ENCODE measurements at regions not wholly inside any gene's neighbourhood (a gene's known extent, or its start where the extent isn't known, plus 50 kb on each side); places are given as distances from the start of the nearest gene placed in this dataset.

DNA sequence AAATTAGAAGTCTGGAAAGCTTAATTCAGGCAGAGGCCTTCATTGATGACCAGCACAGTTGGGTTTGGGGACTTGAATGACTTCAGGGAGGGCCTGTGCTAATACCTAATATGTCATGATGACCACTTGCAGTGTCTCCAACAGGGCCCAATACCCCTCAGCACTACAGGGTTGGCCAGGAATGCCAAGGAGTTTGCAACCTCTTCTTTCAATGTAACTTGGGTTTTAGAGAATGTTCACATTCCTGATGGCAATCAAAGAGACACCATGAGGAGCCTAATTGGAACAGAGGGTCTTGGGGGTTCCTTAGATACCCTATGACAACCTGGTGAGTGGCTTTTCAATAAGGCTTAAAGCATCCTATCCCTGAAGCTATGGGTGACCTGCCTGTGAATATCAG is 52.4 kb upstream of the ST8SIA3 start:
- no peak overlapping the region for H3K4me2 ChIP-seq (replicated peaks; ENCODE audit: low read depth, low read length, poor library complexity, severe bottlenecking)
- Mint-ChIP-seq H3K9me3 (ENCODE audit: insufficient read depth) (no peaks in the 10 kb centered on the region), H3K27me3 (peaks cover 38% of the 10 kb centered on the region), H3K27ac (no peak overlapping the region), H3K4me1 (no peaks in the 10 kb centered on the region), H3K4me3 (no peak overlapping the region)
- H3K27me3 ChIP-seq (replicated peaks in 1 of 4; ENCODE audit: control extremely low read depth in 1 of 4, control insufficient read depth in 3 of 4, insufficient read depth in 4 of 4, low read length in 3 of 4), result peaks cover 0 to 3% (median 0%) of the 10 kb centered on the region in 4 experiments
- TF ChIP-seq EZH2 (IDR thresholded peaks at IDR 0.05; ENCODE audit: borderline replicate concordance, insufficient read depth, low read depth, low read length, poor library complexity, severe bottlenecking), result no peak
- TF ChIP-seq, protein P1, sequence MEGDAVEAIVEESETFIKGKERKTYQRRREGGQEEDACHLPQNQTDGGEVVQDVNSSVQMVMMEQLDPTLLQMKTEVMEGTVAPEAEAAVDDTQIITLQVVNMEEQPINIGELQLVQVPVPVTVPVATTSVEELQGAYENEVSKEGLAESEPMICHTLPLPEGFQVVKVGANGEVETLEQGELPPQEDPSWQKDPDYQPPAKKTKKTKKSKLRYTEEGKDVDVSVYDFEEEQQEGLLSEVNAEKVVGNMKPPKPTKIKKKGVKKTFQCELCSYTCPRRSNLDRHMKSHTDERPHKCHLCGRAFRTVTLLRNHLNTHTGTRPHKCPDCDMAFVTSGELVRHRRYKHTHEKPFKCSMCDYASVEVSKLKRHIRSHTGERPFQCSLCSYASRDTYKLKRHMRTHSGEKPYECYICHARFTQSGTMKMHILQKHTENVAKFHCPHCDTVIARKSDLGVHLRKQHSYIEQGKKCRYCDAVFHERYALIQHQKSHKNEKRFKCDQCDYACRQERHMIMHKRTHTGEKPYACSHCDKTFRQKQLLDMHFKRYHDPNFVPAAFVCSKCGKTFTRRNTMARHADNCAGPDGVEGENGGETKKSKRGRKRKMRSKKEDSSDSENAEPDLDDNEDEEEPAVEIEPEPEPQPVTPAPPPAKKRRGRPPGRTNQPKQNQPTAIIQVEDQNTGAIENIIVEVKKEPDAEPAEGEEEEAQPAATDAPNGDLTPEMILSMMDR (IDR thresholded peaks at IDR 0.05), result no peak
- CTCF ChIA-PET, result no interaction called here
- DNase-seq (no peak), ATAC-seq (ENCODE audit: low read depth) (no peak)
- no peaks in the 10 kb centered on the region for H3K36me3 ChIP-seq (replicated peaks in 1 of 2; ENCODE audit: control extremely low read depth in 1 of 2, control insufficient read depth in 1 of 2, extremely low read depth in 1 of 2, insufficient read depth in 2 of 2, low read length in 1 of 2)
- no peak overlapping the region for H2AFZ ChIP-seq (ENCODE audit: insufficient read depth, low read depth, low read length, poor library complexity, severe bottlenecking)
- intact Hi-C loops (cut with micrococcal nuclease), result no loop called here
- H3K27ac ChIP-seq (ENCODE audit: low read length in 2 of 2), result no peak overlapping the region
- H3K79me2 ChIP-seq (ENCODE audit: control insufficient read depth, insufficient read depth, low read length), result no peaks in the 10 kb centered on the region
- H3K9me3 ChIP-seq (ENCODE audit: control extremely low read depth in 1 of 3, control insufficient read depth in 2 of 3, insufficient read depth in 1 of 3, low read length in 2 of 3), result no peaks in the 10 kb centered on the region
- no peaks in the 10 kb centered on the region for H4K20me1 ChIP-seq (ENCODE audit: control insufficient read depth, insufficient read depth, low read length, poor library complexity, severe bottlenecking)
- no peaks in the 10 kb centered on the region for H3K4me1 ChIP-seq (ENCODE audit: control insufficient read depth in 2 of 2, insufficient read depth in 2 of 2, low read length in 2 of 2)
- no peak overlapping the region for H3K9ac ChIP-seq (ENCODE audit: low read length)
- no peak overlapping the region for H3K4me3 ChIP-seq (ENCODE audit: control extremely low read depth in 1 of 5, extremely low read depth in 1 of 5, insufficient read depth in 1 of 5, low read depth in 2 of 5, low read length in 4 of 5)
- POLR2A ChIA-PET, result no interaction called here

DNA sequence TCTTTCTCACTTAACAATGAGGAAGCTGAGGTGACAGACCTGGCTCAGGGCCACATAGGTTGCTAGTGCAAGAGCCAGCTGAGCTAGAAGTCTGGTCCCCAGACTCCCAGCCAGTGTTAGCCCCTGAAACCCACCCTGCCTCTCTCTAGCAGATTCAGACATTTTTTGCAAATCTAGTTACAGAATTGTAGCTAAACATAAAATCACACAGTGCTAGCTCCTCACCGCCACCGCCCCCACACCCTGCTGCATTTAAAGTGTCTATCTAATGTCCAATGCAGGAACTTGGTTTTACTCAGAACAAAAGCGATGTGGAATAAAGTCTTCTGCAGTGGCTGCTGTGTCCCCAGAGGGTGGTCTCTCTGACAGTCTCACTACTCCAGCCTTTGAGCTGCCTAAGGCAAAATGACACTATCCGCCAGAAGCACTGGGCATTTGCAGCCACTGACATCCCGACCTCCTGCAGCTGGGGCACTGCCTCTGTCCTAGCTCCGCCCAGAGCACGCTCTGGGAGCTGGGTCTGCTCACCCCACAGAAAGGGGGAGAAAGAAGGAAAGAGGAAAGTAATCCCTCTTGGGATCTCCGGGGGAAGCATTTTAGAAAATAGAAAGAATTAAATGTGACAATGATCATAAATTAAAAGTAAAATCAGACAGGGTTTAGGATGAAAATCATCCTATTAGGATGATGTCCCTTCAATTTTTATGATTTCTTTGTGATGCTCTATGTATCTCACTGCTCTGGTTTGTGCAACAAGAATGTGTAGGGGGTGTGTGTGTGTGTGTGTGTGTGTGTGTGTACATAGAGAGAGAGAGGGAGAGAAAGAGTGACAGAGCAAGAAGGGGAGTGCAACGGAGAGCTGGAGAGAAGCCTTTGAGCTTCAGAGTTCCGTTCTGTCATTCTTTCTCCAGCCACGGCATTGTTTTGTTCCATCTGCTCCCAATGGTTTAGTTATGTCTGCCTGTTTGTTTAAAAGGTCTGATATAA is 50.5 kb upstream of the ST8SIA3 start:
- Mint-ChIP-seq H3K27me3 (peaks cover 35% of the 10 kb centered on the region), H3K4me3 (no peak overlapping the region), H3K4me1 (no peaks in the 10 kb centered on the region), H3K27ac (no peak overlapping the region), H3K9me3 (ENCODE audit: insufficient read depth) (no peaks in the 10 kb centered on the region)
- WGBS (ENCODE audit: insufficient coverage), result 67% methylated on average over 9 of the region's 11 CpGs
- Histone ChIP-seq H3K27ac (ENCODE audit: low read length in 2 of 2) (no peak overlapping the region), H4K20me1 (ENCODE audit: control insufficient read depth, insufficient read depth, low read length, poor library complexity, severe bottlenecking) (no peaks in the 10 kb centered on the region), H3K36me3 (replicated peaks in 1 of 2; ENCODE audit: control extremely low read depth in 1 of 2, control insufficient read depth in 1 of 2, extremely low read depth in 1 of 2, insufficient read depth in 2 of 2, low read length in 1 of 2) (no peaks in the 10 kb centered on the region), H3K4me1 (ENCODE audit: control insufficient read depth in 2 of 2, insufficient read depth in 2 of 2, low read length in 2 of 2) (no peaks in the 10 kb centered on the region), H3K4me2 (replicated peaks; ENCODE audit: low read depth, low read length, poor library complexity, severe bottlenecking) (no peak overlapping the region), H3K79me2 (ENCODE audit: control insufficient read depth, insufficient read depth, low read length) (no peaks in the 10 kb centered on the region), H2AFZ (ENCODE audit: insufficient read depth, low read depth, low read length, poor library complexity, severe bottlenecking) (no peak overlapping the region), H3K9ac (ENCODE audit: low read length) (no peak overlapping the region), H3K4me3 (ENCODE audit: control extremely low read depth in 1 of 5, extremely low read depth in 1 of 5, insufficient read depth in 1 of 5, low read depth in 2 of 5, low read length in 4 of 5) (no peak overlapping the region), H3K27me3 (replicated peaks in 1 of 4; ENCODE audit: control extremely low read depth in 1 of 4, control insufficient read depth in 3 of 4, insufficient read depth in 4 of 4, low read length in 3 of 4) (peaks cover 0 to 3% (median 0%) of the 10 kb centered on the region in 4 experiments), H3K9me3 (ENCODE audit: control extremely low read depth in 1 of 3, control insufficient read depth in 2 of 3, insufficient read depth in 1 of 3, low read length in 2 of 3) (no peaks in the 10 kb centered on the region)
- no peak for TF ChIP-seq EZH2 (IDR thresholded peaks at IDR 0.05; ENCODE audit: borderline replicate concordance, insufficient read depth, low read depth, low read length, poor library complexity, severe bottlenecking)
- TF ChIP-seq, protein P1 (IDR thresholded peaks at IDR 0.05), result no peak
- CTCF ChIA-PET, result interaction anchor here (1.1 kb wide), 1 partner anchor 10 kb away, joined by 3 read pairs; no protein-coding TSS in a partner anchor
- intact Hi-C loops (cut with micrococcal nuclease), result no loop called here
- no peak for ATAC-seq (ENCODE audit: low read depth)
- DNase-seq, result no peak
- POLR2A ChIA-PET, result no interaction called here
